Ascending aorta (tissue), 2 donors: ENCODE measurements at regions not wholly inside any gene's neighbourhood (a gene's known extent, or its start where the extent isn't known, plus 50 kb on each side); places are given as distances from the start of the nearest gene placed in this dataset.

ENCODE experiments used
- DNase-seq, 2 donors: peaks; one replicate each; pipeline ENCODE4 v3.0.0-alpha.2; 2019; ENCODE audit warnings: low spot score in 2 of 2
- H3K27ac ChIP-seq, 2 donors: fragments of 200-600 bp; sonication (generic); one replicate each; pipeline ENCODE4 v1.5.1; 2016 to 2017; ENCODE audit warnings: mild to moderate bottlenecking in 1 of 2
- H3K27me3 ChIP-seq: fragments of 200-600 bp; sonication (generic); one replicate; pipeline ENCODE4 v1.5.1; 2017
- H3K36me3 ChIP-seq, 2 donors: fragments of 200-600 bp; sonication (generic); one replicate each; pipeline ENCODE4 v1.5.1; 2016
- H3K4me1 ChIP-seq, 2 donors: fragments of 200-600 bp; sonication (generic); one replicate each; pipeline ENCODE4 v1.5.1; 2016 to 2017; ENCODE audit warnings: mild to moderate bottlenecking in 1 of 2
- H3K4me3 ChIP-seq, 2 donors: fragments of 200-600 bp; sonication (generic); one replicate each; pipeline ENCODE4 v1.5.1; 2016 to 2017; ENCODE audit warnings: mild to moderate bottlenecking in 1 of 2
- H3K9me3 ChIP-seq, 2 donors: fragments of 200-600 bp; sonication (generic); one replicate each; pipeline ENCODE4 v1.5.1; 2016
- CTCF ChIP-seq, 3 experiments: fragments of 200-600 bp in 2 of 3; fragments of 450-650 bp in 1 of 3; sonication (generic) in 2 of 3; IDR thresholded peaks; one replicate each; pipeline ENCODE4 v1.5.1; 2016 to 2019; ENCODE audit warnings: antibody characterized with exemption in 3 of 3, mild to moderate bottlenecking in 1 of 3, moderate library complexity in 1 of 3
- intact Hi-C: fragments of 100-400 bp; cut with DNase I; formaldehyde crosslinking; loops from one replicate; pipeline ENCODE4 v1.15.1; 2023

GRCh38 chr14:98651037-98651436 is 621.0 kb downstream of the BCL11B start:
- Histone ChIP-seq H3K4me3 (no peak overlapping the region), H3K4me1 (no peaks in the 10 kb centered on the region), H3K9me3 (no peaks in the 10 kb centered on the region), H3K27me3 (no peaks in the 10 kb centered on the region), H3K36me3 (no peaks in the 10 kb centered on the region), H3K27ac (no peak overlapping the region)
- DNase-seq: no peak
- intact Hi-C loops: no loop called here
- no peak for TF ChIP-seq CTCF (IDR thresholded peaks at IDR 0.05)

DNA sequence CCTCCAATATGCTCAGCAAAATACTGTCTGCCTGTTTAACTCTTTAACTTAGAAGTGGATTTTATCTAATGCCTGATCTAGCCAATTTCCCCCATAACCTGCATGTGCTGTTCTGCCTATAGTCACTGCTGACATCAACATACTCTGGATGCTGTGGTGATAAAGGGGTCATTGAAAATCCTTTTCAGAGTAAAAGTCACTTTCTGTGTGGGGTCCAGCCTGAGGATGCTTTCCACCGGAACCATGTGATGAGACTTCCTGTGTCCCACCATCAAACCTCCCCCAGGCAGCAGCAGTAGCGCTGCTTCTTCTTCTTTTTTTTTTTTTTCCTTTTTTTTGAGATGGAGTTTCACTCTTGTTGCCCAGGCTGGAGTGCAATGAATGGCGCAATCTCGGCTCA is 607.0 kb downstream of the BCL11B start:
- H3K27ac ChIP-seq: no peak overlapping the region
- no peaks in the 10 kb centered on the region for H3K4me1 ChIP-seq
- H3K36me3 ChIP-seq: no peaks in the 10 kb centered on the region
- DNase-seq: no peak
- H3K9me3 ChIP-seq: no peaks in the 10 kb centered on the region
- no peak for TF ChIP-seq CTCF (IDR thresholded peaks at IDR 0.05)
- H3K4me3 ChIP-seq: no peak overlapping the region
- intact Hi-C loops: no loop called here
- H3K27me3 ChIP-seq: no peaks in the 10 kb centered on the region

DNA sequence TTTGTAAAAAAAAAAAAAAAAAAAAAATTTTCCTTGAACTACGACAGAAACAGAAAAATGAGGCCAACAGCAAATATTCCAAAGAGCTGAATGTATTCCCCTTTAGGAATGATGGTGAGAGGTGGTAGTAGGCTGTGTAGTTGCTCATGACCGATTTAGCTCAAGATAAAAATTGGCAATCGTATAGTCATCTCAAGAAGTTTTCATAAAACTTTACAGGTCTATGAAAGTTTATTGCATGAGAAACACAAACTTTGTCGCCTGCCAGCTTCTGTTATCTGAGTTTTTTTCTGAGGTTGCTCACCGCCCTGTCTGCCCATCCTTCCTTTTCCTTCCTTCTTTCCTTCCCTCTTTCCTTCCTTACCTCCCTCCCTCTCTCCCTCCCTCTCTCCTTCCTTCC is 605.5 kb downstream of the BCL11B start:
- Histone ChIP-seq H3K36me3 (no peaks in the 10 kb centered on the region), H3K27ac (no peak overlapping the region), H3K4me1 (no peaks in the 10 kb centered on the region), H3K9me3 (no peaks in the 10 kb centered on the region), H3K27me3 (no peaks in the 10 kb centered on the region), H3K4me3 (no peak overlapping the region)
- no peak for TF ChIP-seq CTCF (IDR thresholded peaks at IDR 0.05)
- DNase-seq: no peak
- intact Hi-C loops: no loop called here

DNA sequence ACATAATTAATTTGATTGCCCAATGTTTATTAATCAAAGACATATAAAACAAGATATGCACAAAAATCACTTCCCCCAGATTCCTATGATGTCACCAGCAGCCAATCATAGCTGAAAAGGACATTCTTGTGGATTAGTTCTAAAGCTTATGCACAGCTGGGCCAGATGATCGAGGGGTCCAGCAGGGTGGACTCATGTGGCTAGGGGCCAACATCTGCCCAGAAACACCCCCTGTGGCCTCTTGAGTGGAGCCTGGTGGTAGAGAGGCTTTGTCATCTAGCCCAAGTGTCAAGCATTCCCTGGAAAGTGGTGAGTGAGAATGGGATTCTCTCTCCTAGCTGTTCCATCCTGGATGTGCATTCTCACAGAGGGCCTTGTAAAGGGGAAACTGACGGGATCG is 590.0 kb downstream of the BCL11B start:
- TF ChIP-seq CTCF (IDR thresholded peaks at IDR 0.05): no peak
- no peaks in the 10 kb centered on the region for H3K9me3 ChIP-seq
- DNase-seq: no peak
- H3K4me1 ChIP-seq: no peaks in the 10 kb centered on the region
- H3K4me3 ChIP-seq: no peak overlapping the region
- intact Hi-C loops: no loop called here
- no peak overlapping the region for H3K27ac ChIP-seq
- no peaks in the 10 kb centered on the region for H3K27me3 ChIP-seq
- H3K36me3 ChIP-seq: no peaks in the 10 kb centered on the region

DNA sequence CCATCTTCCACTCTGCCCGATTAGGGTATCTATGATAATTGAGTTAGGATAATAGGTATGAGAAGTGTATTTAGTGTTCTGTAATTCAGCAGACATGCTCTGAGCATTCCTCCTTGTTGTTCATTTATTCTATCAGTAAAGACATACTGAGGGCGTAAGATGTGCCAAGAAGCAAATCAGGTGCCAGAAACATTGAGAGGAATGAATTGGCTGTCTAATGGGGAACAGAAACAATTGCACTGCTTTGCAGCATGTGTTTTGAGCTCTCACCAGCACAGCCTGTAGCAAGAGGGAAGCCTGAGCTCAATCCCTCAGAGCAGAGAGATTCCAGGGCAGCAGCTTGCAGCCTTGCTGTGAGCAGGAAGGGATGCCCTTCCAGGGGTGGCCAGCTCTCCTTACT is 589.3 kb downstream of the BCL11B start:
- Histone ChIP-seq H3K36me3 (no peaks in the 10 kb centered on the region), H3K9me3 (no peaks in the 10 kb centered on the region), H3K4me3 (no peak overlapping the region), H3K27ac (no peak overlapping the region), H3K4me1 (no peaks in the 10 kb centered on the region), H3K27me3 (no peaks in the 10 kb centered on the region)
- DNase-seq: no peak
- intact Hi-C loops: no loop called here
- no peak for TF ChIP-seq CTCF (IDR thresholded peaks at IDR 0.05)

GRCh38 chr14:98684468-98684867 is 587.5 kb downstream of the BCL11B start:
- intact Hi-C loops: no loop called here
- H3K27ac ChIP-seq: no peak overlapping the region
- no peak overlapping the region for H3K4me3 ChIP-seq
- no peaks in the 10 kb centered on the region for H3K36me3 ChIP-seq
- no peak for DNase-seq
- H3K4me1 ChIP-seq: no peaks in the 10 kb centered on the region
- no peak for TF ChIP-seq CTCF (IDR thresholded peaks at IDR 0.05)
- no peaks in the 10 kb centered on the region for H3K27me3 ChIP-seq
- H3K9me3 ChIP-seq: no peaks in the 10 kb centered on the region
